Endometrium (tissue), 2 donors: ENCODE measurements at regions not wholly inside any gene's neighbourhood (a gene's known extent, or its start where the extent isn't known, plus 50 kb on each side); places are given as distances from the start of the nearest gene placed in this dataset.
"Not testable (repeated sequence)": the region's sequence is repeated elsewhere in the genome, so short reads cannot be mapped to it uniquely, and the experiment has no call there.

Experiments used
- FAIRE-seq: peaks from 2 replicates; lab custom pipeline; 2012; peaks lifted over from hg19 to GRCh38; lab: Jason Lieb, UNC
- donor health status: control.
- donor health status: control.

DNA sequence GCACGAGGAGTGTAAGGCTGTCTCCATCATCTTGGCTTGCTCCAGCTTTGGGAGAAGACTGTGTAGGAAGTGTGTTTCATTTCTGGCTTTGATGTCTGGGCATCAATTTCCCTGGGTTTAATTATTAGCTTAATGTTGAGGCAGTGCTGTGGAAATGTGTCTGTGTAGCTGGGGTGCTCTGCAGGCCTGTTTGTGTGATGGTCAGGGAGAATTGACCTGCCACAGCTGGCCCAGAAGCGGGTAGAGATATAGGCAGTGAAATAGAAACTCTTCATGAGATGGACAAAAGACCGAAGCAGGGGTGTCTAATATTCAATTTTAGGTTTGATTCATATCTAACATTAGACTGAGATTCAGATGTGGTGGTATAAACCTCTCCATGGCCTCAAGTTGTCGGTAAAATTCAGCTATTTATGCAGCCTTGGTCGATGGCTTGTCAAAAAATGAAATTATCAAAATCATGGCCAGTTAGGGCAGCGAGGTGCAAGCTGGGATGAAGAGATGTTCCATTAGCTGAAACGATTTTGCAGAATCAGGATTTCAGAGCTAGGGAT is 95.3 kb upstream of the SNX9 start:
- FAIRE-seq, result no peak

DNA sequence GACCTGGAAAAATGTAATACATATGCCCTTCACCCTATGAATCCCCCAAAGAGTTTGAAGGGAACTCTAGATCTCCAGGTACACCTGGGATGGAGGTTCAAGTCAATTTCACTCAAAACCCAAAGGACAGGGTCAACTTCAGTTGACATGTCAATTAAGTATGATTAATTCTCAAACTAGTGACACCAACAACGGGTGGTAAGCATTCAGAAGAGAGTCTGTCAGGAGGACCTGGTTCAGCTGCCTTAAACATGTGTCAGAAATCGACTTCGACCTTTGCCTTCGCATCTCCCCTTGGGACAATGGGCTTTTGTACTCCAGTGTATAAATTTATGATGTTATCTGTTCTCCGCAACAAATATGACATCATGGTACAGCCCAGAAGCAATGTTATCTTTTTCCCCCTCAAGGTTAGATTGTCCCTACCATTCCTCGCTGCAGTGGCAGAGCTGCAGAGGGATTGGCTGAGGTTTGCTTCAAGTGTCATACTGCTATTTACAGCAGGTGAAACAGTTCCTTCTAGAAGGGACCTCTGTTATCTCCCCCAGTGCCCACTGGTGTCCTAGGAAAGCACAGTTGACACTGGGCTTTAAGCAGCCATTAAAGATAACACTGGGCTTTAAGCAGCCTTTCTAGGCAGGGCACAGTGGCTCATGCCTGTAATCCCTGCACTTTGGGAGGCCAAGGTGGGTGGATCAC is 94.7 kb upstream of the SNX9 start:
- FAIRE-seq, result no peak

DNA sequence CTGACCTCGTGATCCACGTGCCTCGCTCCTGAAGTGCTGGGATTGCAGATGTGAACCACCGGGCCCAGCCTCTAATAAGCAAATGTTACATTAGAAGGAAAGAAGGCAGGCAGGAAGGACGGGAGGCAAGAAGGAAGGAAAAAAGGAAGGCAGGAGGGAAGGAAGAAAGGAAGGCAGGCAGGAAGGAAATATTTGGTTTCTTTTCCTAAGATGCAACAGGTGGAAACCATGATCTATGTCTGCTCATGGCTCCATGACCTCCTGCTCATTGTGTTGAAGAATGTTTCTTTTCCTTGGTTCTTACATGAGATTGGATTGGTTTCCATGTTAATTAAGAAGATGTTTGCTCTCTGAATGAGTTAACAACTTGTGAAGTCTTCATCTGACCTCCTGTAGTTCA is 91.8 kb upstream of the SNX9 start:
- no peak for FAIRE-seq

DNA sequence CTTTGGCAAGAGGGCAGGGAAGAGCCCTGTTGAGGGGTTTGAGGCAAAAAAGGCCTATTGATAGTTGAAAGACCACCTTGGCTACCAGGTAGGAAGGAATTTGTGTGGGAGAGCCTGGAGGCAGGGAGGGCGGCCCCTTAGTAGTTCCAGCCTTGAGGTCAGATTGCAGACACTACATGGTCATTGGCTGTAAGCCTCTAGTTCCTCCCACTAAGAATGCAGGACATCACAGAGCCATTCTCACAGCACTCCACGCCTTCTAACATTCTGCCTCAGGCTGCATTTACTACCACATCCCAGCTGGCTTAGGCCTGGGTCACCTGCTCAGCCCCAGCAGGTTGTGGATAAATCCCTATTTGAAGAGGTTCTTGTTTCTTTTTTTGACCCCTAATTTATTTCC is 91.0 kb upstream of the SNX9 start:
- no peak for FAIRE-seq

DNA sequence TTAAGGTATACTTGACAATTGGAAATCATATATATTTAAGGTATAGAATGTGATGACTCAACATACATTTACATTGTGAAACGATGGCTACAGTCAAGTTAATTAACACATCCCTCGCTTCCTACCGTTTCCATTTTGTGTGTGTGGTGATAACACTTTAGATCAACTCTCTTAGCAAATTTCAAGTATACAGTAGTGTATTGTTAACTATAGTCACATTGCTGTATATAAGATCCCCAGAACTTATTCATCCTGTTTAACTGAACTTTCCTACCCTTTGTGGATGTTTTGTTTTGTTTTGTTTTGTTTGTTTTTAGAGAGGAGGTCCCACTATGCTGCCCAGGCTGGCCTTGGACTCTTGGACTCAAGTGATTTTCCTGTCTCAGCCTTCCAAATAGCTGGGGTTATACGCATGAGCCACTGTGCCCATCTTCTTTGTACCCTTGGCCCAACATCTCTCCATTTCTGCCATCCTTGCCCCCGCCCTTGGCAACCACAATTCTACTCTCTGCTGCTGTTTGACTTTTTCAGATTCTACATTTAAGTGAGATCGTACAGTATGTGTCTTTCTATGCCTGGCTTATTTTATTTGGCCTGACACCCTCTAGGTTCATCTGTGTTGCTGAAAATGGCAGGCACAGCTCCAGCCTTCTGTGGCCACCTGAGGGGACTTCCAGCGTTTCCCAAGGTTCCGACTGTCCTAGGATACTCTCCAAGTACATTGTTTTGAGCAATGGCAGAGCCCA is 90.5 kb upstream of the SNX9 start:
- no peak for FAIRE-seq

DNA sequence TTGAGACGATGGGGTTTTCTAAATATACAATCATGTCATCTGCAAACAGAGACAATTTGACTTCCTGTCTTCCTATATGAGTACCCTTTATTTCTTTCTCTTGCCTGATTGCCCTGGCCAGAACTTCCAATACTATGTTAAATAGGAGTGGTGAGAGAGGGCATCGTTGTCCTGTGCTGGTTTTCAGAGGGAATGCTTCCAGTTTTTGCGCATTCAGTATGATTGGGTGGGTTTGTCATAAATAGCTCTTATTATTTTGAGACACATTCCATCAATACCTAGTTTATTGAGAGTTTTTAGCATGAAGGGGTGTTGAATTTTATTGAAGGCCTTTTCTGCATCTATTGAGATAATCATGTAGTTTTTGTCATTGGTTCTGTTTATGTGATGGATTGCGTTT is 86.5 kb upstream of the SNX9 start:
- FAIRE-seq, result not testable (repeated sequence)

DNA sequence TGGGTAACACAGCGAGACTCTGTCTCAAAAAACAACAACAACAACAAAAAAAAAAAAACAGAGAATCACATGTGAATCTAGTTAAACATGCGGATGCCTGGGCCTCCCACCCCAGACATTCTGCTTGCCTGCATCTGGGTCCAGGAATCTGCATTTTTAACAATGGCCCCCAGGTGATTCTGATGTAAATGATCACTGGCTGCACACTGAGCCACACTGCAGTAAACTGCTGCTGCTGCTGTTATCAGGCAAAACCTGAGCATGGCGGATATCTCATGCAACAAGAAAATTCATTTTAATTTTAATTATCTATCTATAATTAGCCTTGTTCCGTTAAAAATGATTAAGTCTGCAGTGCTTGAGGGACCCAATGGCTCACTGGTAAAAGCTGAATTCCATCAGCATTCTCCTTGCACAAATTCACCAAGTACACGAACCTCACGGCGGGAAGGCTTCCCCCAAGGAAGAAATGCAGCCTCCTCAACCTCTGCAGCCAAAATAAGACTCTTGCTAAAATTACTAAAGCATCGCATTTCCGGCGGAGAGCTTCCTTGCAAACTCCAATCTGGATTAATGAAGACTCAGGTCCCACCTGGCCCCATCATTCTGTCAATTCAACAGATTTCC is 81.6 kb upstream of the SNX9 start:
- no peak for FAIRE-seq

DNA sequence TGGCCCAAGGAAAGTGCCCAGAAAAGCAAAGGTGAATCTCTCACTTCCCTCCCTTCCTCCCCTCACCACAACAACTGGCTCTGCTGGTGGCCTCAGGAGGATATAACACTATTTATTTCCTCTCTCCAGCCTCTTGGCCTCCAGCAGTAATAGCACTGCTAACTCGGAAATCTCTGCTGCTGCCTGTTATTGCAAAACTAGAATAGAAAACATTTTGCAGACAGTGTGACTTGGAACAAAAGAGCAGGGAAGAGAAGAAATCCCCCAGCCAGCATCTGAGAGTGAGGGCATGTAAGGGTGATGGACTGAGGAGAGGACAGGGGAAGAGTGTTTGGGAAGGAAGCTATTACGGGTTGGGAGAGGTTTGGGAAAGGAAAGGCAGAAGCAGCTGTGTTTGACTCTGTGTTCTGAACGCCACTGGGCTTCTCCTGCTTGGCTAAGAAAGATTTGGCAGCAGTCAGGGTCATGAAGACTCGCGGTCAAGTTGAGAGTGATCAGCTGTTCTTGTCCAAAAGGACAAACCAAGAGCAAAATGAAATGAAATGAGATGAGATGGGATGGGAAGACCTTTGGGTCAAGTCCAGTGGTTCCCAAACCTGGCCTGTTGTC is 81.0 kb upstream of the SNX9 start:
- no peak for FAIRE-seq

DNA sequence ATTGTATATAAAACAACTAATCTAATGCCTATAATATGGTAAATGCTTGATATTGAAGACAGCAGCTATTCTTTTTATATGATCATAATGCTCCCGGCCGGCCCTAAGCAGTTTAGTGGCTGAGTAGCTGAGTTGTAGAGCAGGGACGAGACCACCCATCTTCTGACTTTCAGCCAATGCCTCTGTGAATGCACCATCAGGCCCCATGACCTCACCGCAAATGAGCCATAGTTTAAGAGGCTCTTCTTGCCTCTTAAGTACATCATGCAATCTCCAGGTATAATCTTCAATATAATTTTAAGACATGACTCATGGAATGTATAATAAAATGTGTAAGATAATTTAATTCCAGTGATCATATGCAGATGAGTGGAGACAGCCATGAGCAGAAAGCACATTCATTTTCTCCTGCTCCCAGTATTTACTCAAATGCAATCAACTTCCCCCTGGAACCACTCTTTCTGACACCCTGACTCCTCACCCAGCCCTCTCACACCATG is 78.9 kb upstream of the SNX9 start:
- no peak for FAIRE-seq

DNA sequence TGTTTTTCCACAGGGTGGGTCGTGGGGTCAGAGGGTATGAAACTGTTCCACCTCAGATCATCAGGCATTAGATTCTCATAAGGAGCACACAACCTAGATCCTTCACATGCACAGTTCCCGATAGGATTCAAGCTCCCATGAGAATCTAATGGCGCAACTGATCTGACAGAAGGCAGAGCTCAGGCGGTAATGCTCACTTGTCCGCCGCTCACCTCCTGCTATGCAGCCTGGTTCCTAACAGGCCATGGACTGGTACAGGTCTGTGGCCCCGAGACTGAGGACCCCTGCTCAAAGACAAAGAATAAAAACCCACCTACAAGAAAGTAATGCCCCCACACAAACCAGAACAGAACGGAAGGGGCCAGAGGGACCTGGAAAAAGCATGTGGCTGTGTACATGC is 76.1 kb upstream of the SNX9 start:
- no peak for FAIRE-seq

DNA sequence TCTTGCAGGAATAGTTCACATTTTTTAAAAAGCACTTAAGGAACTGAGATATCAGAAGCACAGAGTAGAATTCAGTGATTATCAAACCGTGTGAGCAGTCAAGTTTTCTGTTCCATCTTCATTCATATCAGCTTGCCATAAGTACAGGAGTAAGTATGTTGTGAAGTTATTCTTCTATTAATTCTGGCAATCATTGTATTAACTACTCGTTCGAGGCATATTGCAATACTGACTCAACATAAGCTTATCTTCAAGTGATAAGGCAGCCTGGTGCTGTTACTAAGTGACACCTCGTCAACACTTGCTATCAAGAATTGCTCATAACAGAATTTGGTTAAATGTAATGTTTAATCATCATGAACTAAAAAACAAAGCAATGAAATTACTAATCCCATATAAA is 75.7 kb upstream of the SNX9 start:
- no peak for FAIRE-seq

DNA sequence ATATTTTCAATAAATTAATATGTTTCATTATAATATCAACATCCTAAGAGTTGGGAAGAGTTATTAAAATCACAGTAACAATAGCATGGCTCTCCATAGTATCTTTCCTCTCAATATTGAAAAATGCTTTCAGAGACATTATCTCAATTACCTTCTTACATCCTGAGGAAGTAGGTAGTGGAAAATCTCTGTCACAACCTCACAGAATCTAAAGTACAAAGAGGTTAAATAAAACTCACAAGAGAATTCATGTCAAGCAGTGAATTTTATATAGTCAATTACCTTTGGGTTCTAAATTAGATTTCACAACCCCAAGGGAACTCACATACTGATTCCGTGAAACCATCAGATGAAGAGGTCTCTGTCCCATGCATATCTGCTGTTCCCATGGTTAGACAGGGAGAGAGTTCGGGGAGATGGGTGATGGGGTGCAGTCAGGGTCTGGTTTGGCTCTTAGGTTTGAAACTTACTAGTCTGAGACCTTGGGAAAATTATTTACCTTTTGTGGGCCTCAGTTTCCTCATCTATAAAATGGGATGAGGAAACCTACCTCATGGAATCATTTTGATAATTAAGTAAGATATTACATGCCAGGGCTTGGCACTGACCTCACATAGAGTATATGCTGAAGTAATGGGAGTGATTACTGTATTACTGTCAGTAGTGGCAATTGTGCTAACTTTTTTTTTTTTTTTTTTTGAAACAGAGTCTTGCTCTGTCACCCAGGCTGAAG is 74.0 kb upstream of the SNX9 start:
- no peak for FAIRE-seq

DNA sequence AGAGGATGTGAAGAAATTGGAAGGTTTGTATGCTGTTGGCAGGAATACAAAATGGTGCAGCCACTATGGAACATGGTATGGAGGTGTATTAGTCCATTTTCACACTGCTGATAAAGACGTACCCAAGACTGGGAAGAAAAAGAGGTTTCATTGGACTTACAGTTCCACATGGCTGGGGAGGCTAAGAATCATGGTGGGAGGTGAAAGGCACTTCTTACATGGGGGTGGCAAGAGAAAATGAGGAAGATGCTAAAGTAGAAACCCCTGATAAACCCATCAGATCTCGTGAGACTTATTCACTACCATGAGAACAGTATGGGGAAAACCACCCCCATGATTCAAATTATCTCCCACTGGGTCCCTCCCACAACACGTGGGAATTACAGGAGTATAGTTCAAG is 72.1 kb upstream of the SNX9 start:
- FAIRE-seq, result not testable (repeated sequence)

DNA sequence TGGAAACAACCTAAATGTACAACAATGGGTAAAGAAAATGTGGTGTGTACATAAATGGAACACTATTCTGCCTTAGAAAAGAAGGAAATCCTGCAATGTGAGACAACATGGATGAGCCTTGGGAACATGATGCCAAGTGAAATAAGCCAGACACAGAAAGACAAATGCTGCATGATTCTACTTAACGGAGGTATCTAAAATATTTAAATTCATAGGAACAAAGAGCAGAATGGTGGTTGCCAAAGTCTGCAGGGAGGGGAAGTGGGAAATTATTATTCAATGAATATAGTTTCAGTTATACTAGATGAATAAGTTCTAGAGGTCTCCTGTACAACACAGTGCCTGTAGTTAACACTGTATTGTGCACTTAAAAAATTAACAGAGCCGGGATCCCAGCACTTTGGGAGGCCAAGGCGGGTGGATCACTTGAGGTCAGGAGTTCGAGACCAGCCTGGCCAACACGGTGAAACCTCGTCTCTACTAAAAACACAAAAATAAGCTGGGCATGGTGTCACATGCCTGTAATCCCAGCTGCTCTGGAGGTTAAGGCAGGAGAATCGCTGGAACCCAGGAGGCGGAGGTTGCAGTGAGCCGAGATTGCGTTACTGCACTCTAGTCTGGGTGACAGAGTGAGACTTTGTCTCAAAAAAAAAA is 71.4 kb upstream of the SNX9 start:
- FAIRE-seq, result no peak

DNA sequence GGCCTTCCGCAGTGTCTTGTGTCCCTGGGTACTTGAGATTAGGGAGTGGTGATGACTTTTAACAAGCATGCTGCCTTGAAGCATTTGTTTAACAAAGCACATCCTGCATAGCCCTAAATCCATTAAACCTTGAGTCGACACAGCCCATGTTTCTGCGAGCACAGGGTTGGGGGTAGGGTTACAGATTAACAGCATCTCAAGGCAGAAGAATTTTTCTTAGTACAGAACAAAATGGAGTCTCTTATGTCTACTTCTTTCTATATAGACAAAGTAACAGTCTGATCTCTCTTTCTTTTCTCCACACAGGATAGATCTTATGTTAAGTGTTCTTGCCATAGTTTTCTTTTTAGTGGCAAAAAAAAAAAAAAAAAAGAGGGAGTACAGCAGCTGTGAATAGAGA is 70.2 kb upstream of the SNX9 start:
- not testable (repeated sequence) for FAIRE-seq

DNA sequence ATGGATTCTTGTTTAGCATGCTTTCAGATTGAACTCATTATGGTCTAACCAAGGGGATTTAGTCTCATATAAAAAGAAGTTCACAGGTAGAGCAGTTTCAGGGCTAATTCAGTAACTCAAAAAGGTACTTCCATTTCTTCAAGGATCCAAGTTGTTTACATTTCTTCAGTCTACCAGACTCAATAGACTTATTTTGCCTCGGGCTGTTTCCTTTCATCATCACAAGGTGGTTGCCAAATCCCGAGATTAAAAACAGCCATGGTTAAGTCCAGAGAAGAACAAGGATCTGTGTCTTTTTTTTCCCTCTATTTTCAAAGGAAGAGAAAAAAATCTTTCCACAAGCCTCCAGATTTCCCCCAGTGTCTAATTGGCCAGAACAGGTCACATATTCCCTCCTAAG is 69.8 kb upstream of the SNX9 start:
- no peak for FAIRE-seq

DNA sequence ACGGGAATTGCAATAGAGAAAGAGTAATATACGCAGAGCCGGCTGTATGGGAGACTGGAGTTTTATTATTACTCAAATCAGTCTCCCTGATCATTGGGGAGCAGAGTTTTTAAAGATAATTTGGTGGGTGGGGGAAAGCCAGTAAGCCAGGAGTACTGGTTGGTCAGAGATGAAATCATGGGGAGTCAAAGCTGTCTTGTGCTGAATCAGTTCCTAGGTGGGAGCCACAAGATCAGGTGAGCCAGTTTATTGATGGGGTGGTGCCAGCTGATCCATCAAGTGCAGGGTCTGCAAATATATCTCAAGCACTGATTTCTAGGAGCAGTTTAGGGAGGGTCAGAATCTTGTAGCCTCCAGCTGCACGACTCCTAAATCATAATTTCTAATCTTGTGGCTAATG is 69.2 kb upstream of the SNX9 start:
- not testable (repeated sequence) for FAIRE-seq

DNA sequence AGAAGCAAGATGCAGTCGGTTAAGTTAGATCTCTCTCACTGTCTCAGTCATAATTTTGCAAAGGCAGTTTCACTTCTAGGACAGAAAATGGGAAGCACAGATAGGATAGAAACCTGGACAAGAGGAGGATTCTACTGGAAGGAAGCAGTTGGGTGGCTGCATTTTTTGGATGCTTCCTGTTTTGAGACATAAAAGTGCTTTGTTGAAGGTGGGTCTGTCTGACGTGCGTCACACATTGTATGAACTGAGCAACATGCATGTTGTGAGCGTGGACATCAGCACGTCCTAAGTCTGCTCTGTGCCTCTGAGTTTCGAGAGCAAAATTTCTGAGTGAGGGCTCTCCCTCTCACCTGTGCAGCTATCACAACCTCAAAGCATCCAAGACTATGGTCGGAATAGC is 68.7 kb upstream of the SNX9 start:
- no peak for FAIRE-seq

DNA sequence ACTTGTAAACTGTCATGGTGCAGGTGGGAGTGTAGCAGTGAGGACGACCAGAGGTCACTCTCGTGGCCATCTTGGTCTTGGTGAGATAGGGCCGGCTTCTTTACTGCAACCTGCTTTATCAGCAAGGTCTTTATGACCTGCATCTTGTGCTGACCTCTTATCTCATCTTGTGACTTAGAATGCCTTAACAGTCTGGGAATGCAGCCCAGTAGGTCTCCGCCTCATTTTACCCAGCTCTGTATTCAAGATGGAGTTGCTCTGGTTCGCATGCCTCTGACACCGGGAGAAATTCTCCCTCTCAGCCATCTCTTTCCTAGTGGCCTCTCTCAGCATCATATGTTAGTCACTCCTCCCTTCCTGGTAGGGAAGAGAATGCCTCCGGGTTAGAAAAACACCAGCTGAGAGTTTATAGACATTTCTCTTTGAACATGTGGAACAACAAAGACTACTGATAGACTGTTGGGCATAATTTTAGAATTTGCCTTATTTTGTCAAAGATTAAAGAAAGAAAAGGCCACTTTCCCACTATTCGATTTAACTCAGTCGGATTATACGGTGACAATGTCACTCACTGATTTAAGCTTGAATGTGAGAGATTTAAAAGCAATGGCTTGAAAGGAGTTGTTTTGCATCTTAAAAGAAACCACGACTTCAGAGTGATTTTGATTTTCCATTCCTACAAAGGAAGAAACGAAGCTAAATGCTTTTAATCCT is 67.9 kb upstream of the SNX9 start:
- FAIRE-seq, result no peak

DNA sequence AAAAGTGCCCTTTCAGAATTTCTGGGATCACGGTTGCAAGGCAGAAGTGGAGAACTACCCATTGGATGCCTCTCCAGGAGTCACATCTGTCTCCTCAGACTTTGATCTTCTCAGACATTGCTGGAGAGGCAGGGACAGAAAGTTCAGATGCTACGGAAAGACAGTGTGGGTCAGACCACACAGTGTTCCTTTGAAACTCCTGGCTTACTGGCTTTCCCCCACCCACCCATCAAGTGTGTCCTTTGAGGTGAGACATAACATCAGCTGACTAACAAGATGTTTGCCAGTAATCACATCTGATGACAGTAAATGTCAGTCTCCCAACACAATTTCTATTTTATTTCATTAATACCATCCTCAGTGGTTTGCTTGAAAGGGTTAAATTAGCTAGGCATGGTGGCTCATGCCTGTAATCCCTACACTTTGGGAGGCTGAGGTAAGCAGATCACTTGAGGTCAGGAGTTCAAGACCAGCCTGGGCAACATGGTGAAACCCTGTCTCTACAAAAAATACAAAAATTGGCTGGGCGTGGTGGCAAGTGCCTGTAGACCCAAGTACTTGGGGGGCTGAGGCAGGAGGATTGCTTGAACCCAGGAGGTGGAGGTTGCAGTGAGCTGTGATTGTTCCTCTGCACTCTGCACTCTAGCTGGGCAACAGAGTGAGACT is 67.2 kb upstream of the SNX9 start:
- no peak for FAIRE-seq
